ENCODE measurements at regions not wholly inside any gene's neighbourhood (a gene's known extent, or its start where the extent isn't known, plus 50 kb on each side); places are given as distances from the start of the nearest gene placed in this dataset.

- TF ChIP-seq POLR2A (IDR thresholded peaks at IDR 0.05) (no peak), CTCF (IDR thresholded peaks at IDR 0.05) (no peak)
Measured at GRCh38 chr5:125139590-125139989, 393.2 kb upstream of the ZNF608 start.
